DMS 273 treated with DMSO at 0.1 percent for 48 hours (cell line): ENCODE measurements at regions not wholly inside any gene's neighbourhood (a gene's known extent, or its start where the extent isn't known, plus 50 kb on each side); places are given as distances from the start of the nearest gene placed in this dataset.
"Not testable (repeated sequence)": the region's sequence is repeated elsewhere in the genome, so short reads cannot be mapped to it uniquely, and the experiment has no call there.

Experiments
- DNase-seq: peaks from one replicate; lab custom pipeline; 2025; lab: John Stamatoyannopoulos, UW

GRCh38 chr1:195686764-195687163, 921.5 kb downstream of the KCNT2 start:
- DNase-seq, result no peak

- DNase-seq, result no peak
Observed at GRCh38 chr1:195664628-195665027, 943.6 kb downstream of the KCNT2 start.

- no peak for DNase-seq
Observed at GRCh38 chr1:195663549-195664280, 944.5 kb downstream of the KCNT2 start.

GRCh38 chr1:195656780-195657179, 951.5 kb downstream of the KCNT2 start:
- no peak for DNase-seq

GRCh38 chr1:195648875-195649274, 959.4 kb downstream of the KCNT2 start:
- not testable (repeated sequence) for DNase-seq

- no peak for DNase-seq
Observed at GRCh38 chr1:195637539-195637938, 970.7 kb downstream of the KCNT2 start.

GRCh38 chr1:195618287-195618686, 990.0 kb downstream of the KCNT2 start:
- DNase-seq, result no peak

DNA sequence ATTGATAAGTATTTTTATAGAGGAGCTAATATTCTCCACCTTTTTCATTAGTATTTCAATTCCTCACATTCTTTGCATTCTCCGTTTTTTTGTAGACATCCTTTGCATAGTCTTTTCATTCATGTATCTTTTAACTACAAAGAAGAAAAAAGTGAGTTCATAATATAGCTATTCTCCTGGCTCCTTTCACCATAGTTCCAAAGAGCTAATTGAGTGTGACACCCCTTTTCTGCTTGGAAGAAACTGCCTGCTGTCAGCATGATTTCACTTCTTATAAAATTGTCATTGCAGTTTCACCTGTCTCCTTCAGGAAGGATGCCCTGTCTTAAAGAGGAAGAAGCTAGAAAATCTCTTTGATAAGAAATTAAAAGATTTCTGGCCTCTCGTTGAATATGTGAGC, 991.1 kb downstream of the KCNT2 start:
- no peak for DNase-seq

DNA sequence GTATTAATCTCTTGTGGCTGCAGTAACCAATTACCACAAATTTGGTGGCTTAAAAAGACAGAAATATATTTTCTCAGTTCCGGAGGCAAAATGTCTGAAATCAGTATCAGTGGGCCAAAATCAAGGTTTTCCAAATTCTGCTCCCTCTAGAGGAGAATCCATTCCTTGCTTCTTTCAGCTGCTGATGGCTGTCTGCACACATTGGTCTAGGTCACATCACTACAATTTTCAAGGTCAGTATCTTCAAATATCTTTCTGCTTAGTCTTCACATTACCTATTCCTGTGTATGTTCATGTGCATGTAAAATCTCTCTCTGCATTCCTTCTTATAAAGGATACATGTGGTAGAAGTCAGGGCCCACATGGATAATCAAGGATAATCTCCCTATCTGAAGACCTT, 999.4 kb downstream of the KCNT2 start:
- no peak for DNase-seq

DNA sequence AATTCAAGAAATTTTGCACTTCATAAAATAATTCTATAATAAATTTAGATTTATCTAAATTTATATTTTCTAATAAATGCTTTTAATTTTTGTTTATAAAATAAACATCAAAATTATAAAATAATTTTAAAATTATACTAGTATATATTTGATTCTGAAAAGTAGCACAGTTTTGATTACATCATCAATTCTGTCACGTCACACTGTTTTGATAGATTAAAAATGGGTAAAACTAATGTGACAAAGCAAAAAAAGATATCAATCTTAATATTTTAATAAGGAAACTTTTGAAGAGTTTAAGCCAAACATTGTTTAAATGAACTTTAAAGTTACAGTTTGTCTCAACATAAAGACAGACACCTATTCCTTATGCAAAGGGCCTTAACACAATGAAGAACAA, 1001.8 kb downstream of the KCNT2 start:
- DNase-seq, result no peak

GRCh38 chr1:195604287-195604686, 1004.0 kb downstream of the KCNT2 start:
- DNase-seq, result no peak

- no peak for DNase-seq
Observed at GRCh38 chr1:195597891-195598290, 1010.3 kb downstream of the KCNT2 start.

- DNase-seq, result no peak
Observed at GRCh38 chr1:195594773-195595172, 1013.5 kb downstream of the KCNT2 start.

DNA sequence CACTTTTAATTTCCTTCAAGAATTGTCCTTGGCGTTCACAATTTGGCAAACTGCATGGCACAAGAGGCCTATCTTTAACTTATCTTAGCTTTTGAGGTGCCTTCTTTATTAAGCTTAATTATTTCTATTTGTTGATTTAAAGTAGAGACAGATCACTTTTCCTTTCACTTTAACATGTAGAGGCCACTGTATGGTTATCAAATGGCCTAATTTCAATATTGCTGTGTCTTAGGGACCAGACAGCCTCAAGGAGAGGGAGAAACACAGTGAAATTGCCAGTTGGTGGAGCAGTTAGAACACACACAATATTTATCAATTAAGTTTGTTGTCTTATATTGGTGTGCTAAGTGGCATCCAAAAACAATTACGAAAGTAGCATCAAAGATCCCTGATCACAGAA, 1013.9 kb downstream of the KCNT2 start:
- DNase-seq, result no peak

DNA sequence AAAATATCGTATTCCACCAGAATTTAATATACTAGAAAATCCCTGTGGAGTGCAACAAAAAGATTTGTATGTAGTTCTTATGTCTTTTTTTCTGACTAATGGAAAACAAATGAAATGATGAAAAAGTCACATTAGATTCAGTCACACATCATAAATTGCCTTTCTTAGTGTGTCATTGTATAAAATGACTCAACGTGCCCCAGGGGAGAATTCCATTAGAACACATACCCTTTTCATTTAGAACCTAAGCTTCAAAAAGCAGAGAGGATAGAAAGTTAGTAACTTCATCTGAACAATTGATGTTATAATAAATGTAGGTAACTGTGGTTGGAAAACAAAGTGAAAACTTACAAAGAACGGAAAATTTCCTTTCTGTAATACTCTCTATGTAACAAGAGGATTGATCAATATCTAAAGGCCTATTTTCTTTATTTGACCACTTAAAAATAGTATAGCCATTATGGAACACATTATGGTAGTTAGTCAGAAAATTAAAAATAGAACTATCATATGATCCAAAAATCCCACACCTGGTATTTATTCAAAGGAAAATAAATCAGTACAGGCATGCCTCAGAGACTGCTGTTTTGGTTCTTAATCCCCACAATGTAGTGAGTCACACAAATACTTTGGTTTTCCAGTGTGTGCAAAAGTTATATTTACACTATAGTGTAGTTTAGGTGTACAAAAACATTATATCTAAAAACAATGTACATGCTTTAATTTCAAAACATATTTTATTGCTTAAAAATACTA, 1016.1 kb downstream of the KCNT2 start:
- no peak for DNase-seq

DNA sequence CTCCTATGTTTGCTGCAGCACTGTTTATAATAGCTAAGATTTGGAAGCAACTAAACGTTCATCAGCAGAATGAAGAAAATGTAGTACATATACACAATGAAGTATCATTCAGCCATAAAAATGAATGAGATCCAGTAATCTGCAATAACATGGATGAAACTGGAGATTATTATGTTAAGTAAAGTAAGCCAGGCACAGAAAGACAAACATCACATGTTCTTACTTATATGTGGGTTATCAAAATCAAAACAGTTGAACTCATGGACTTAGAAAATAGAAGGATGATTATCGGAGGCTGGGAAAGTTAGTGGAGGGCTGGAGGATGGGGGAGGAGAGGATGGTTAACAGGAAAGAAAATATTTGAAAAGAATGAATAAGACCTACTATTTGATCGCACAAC, 1017.6 kb downstream of the KCNT2 start:
- DNase-seq, result no peak

DNA sequence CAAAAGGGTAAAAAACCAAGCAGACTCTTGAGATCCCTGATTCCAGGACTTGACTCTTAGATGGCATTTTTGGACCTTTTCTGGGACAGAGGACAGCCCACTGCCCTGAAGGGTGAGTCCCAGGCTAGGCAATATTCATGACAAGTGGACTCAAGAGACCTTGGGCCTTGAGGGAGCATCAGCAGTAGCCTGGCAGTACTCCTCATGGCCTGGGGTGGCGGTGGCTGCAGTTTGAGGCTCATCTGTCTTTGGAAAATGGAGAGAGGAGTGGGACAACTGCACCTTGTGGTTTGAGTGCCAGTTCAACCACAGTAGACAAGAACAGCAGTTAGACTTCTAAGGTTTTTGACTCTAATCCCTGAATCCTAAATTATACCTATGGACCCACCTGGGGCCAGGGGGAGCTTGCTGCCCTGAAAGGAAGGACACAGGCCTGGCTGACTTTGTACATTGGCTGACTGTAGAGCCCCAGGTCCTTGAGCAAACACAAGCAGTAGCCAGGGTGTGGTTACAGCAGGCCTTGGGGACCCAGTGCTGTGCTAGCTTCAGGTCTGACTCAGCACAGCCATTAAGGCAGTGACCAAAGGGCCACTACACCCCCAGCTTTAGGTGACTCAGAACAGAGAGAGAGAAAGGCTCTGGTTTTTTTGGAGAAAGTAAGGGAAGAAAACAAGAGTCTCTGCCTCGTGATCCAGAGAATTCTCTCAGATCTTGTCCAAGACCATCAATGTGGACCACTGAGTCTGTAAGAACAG, 1023.2 kb downstream of the KCNT2 start:
- DNase-seq, result no peak

- DNase-seq, result no peak
Observed at GRCh38 chr1:195580988-195581387, 1027.3 kb downstream of the KCNT2 start.

- no peak for DNase-seq
Observed at GRCh38 chr1:195577748-195578147, 1030.5 kb downstream of the KCNT2 start.

DNA sequence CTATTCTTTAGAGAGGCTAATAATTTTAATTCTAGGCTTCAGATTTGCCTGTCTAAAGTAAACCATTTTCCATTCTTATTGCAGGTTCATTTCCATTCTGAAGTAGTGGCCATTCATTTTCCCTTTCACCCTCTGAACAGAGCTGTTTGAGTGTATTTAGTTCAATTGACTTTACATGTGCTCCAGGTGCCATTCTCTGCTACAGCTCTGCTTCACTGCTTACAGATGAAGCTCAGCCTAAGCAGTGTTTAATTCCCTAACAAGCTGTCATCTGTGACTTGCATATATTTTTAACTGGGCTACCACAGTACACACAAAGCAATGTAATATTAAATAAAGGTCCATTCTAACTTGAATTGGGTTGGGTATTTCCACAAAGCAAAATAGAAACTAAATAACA, 1031.6 kb downstream of the KCNT2 start:
- no peak for DNase-seq

DNA sequence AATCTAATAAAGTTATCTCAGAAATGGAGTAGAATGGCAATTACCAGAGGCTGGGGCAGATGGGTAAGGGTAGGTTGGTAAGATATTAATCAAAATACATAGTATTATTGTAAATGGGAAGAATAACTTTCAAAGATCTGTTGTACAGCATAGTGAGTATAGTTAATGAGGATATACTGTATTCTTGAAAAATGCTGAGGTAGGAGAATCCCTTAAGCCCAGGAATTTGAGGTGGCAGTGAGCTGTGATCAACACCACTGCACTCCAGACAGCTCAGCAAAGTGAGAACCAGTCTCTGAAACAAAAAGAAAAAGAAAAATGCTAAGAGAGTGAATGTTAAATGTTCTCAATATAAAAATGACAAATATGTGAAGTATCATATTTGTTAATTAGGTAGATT, 1033.7 kb downstream of the KCNT2 start:
- no peak for DNase-seq

DNA sequence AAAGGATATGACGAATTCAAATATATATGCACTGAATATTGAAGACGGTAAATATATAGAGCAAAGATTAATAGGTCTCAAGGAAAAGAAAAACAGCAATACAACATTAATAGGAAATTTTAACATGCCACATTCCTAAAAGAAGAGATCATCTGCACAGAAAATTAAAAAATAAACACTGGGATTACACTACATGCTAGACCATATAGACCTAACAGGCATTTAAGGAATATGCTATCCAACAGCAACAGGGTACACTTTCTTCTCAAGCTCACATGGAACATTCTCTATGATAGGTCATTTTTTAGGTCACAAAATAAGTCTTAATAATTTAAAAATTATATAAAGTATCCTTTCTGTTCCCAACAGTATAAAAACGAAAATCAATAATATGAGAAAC, 1038.3 kb downstream of the KCNT2 start:
- DNase-seq, result no peak

- DNase-seq, result no peak
Observed at GRCh38 chr1:195568389-195568788, 1039.9 kb downstream of the KCNT2 start.
